ENCODE measurements at regions not wholly inside any gene's neighbourhood (a gene's known extent, or its start where the extent isn't known, plus 50 kb on each side); places are given as distances from the start of the nearest gene placed in this dataset.

DNA sequence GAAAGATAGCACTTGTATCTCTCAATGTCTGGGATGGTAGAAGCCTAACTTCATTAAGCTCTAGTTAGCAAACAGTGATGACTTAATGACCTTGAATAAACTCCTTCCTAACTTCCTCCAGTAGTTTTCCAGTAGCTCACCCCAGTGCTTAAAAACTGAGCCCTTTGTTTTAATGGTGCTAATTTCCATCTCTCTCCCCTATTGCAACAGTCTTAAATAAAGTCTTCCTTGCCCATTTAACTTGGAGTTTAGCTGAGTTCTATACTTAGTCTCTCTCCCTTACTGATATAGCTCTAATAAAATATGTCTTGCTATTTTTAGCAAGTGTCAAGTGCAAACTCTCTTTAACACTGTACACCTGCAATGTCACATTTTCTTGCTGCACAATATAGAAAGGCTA lies 267.0 kb downstream of the CCDC85A start:
- POLR2A ChIA-PET: no interaction called here
- no peak overlapping the region for H3K27ac ChIP-seq (ENCODE audit: low read length)
- intact Hi-C loops (cut with micrococcal nuclease; ENCODE audit: unreplicated experiment): no loop called here

DNA sequence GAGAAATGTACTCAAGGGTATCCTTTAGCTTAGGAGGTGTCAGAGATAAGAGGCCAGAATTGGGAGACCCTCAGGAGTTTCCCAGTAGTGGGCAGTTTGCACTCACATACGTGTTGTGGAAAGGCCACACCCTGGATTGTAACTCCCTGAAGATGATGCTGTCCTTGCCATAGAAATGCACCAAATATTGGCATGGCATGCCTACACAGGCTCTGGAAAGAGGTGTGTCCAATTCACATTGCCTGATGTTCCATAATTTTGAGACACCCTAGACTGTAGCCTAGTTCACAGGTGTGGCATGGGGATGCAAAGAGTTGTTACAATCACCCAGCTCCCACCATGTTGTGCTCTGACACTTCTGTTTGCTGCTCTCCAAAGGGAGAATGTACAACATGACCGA lies 271.9 kb downstream of the CCDC85A start:
- Histone ChIP-seq H3K4me3 (ENCODE audit: low read depth in 2 of 2, low read length in 2 of 2) (no peak overlapping the region), H3K4me1 (ENCODE audit: control insufficient read depth, insufficient read depth, low read length) (no peaks in the 10 kb centered on the region), H3K27me3 (ENCODE audit: control insufficient read depth, insufficient read depth, low read length) (no peaks in the 10 kb centered on the region), H3K36me3 (ENCODE audit: control insufficient read depth, insufficient read depth, low read length) (no peaks in the 10 kb centered on the region), H3K9me3 (ENCODE audit: control insufficient read depth, insufficient read depth, low read depth, low read length) (no peaks in the 10 kb centered on the region), H3K27ac (ENCODE audit: low read length) (no peak overlapping the region)
- intact Hi-C loops (cut with micrococcal nuclease; ENCODE audit: unreplicated experiment): no loop called here
- no peak for DNase-seq (ENCODE audit: low read depth, low spot score)
- TF ChIP-seq, protein P1, sequence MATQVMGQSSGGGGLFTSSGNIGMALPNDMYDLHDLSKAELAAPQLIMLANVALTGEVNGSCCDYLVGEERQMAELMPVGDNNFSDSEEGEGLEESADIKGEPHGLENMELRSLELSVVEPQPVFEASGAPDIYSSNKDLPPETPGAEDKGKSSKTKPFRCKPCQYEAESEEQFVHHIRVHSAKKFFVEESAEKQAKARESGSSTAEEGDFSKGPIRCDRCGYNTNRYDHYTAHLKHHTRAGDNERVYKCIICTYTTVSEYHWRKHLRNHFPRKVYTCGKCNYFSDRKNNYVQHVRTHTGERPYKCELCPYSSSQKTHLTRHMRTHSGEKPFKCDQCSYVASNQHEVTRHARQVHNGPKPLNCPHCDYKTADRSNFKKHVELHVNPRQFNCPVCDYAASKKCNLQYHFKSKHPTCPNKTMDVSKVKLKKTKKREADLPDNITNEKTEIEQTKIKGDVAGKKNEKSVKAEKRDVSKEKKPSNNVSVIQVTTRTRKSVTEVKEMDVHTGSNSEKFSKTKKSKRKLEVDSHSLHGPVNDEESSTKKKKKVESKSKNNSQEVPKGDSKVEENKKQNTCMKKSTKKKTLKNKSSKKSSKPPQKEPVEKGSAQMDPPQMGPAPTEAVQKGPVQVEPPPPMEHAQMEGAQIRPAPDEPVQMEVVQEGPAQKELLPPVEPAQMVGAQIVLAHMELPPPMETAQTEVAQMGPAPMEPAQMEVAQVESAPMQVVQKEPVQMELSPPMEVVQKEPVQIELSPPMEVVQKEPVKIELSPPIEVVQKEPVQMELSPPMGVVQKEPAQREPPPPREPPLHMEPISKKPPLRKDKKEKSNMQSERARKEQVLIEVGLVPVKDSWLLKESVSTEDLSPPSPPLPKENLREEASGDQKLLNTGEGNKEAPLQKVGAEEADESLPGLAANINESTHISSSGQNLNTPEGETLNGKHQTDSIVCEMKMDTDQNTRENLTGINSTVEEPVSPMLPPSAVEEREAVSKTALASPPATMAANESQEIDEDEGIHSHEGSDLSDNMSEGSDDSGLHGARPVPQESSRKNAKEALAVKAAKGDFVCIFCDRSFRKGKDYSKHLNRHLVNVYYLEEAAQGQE (IDR thresholded peaks at IDR 0.05; ENCODE audit: insufficient read depth in 1 of 2, low read depth in 2 of 2, low read length in 1 of 2): no peak
- TF ChIP-seq, protein P2, sequence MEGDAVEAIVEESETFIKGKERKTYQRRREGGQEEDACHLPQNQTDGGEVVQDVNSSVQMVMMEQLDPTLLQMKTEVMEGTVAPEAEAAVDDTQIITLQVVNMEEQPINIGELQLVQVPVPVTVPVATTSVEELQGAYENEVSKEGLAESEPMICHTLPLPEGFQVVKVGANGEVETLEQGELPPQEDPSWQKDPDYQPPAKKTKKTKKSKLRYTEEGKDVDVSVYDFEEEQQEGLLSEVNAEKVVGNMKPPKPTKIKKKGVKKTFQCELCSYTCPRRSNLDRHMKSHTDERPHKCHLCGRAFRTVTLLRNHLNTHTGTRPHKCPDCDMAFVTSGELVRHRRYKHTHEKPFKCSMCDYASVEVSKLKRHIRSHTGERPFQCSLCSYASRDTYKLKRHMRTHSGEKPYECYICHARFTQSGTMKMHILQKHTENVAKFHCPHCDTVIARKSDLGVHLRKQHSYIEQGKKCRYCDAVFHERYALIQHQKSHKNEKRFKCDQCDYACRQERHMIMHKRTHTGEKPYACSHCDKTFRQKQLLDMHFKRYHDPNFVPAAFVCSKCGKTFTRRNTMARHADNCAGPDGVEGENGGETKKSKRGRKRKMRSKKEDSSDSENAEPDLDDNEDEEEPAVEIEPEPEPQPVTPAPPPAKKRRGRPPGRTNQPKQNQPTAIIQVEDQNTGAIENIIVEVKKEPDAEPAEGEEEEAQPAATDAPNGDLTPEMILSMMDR (IDR thresholded peaks at IDR 0.05): no peak
- TF ChIP-seq POLR2AphosphoS5 (IDR thresholded peaks at IDR 0.05; ENCODE audit: low read depth, low read length) (no peak), SIN3A (IDR thresholded peaks at IDR 0.05; ENCODE audit: borderline replicate concordance, insufficient read depth, low read depth, low read length) (no peak), TCF7L2 (IDR thresholded peaks at IDR 0.05; ENCODE audit: low read depth, low read length) (no peak)
- no peak for ATAC-seq
- no TSS peak for BruUV-seq (replicated peaks)
- in situ Hi-C loops (cut with HindIII; ENCODE audit: low pct_unique_long_range_greater_than_20kb, low sequenced_read_pairs): no loop called here
- CTCF ChIA-PET: no interaction called here
- POLR2A ChIA-PET: no interaction called here

More for the DNA sequence above, 267.0 kb downstream of the CCDC85A start:
- in situ Hi-C loops (cut with HindIII; ENCODE audit: low pct_unique_long_range_greater_than_20kb, low sequenced_read_pairs): no loop called here
- CTCF ChIA-PET: no interaction called here
- Histone ChIP-seq H3K27me3 (ENCODE audit: control insufficient read depth, insufficient read depth, low read length) (no peaks in the 10 kb centered on the region), H3K4me1 (ENCODE audit: control insufficient read depth, insufficient read depth, low read length) (no peaks in the 10 kb centered on the region; the same call in 1 of the 2 replicates), H3K9me3 (ENCODE audit: control insufficient read depth, insufficient read depth, low read depth, low read length) (no peaks in the 10 kb centered on the region), H3K4me3 (ENCODE audit: low read depth in 2 of 2, low read length in 2 of 2) (no peak overlapping the region), H3K36me3 (ENCODE audit: control insufficient read depth, insufficient read depth, low read length) (no peaks in the 10 kb centered on the region)
- TF ChIP-seq, protein P1 (IDR thresholded peaks at IDR 0.05; ENCODE audit: insufficient read depth in 1 of 2, low read depth in 2 of 2, low read length in 1 of 2): no peak
- TF ChIP-seq SIN3A (IDR thresholded peaks at IDR 0.05; ENCODE audit: borderline replicate concordance, insufficient read depth, low read depth, low read length): no peak
- no peak for TF ChIP-seq TCF7L2 (IDR thresholded peaks at IDR 0.05; ENCODE audit: low read depth, low read length)
- TF ChIP-seq, protein P2 (IDR thresholded peaks at IDR 0.05): no peak
- no peak for TF ChIP-seq POLR2AphosphoS5 (IDR thresholded peaks at IDR 0.05; ENCODE audit: low read depth, low read length)
- BruUV-seq (replicated peaks): no TSS peak
- DNase-seq (ENCODE audit: low read depth, low spot score) (no peak), ATAC-seq (no peak)

All from Panc1 (cell line).